ENCODE measurements at regions not wholly inside any gene's neighbourhood (a gene's known extent, or its start where the extent isn't known, plus 50 kb on each side); places are given as distances from the start of the nearest gene placed in this dataset.

GRCh38 chr6:113636357-113636824 is 220.8 kb upstream of the MARCKS start:
- Mint-ChIP-seq H3K4me1 (ENCODE audit: low read depth) (peaks cover 4% of the 10 kb centered on the region), H3K9me3 (no peaks in the 10 kb centered on the region), H3K27me3 (ENCODE audit: low read depth) (no peaks in the 10 kb centered on the region), H3K4me3 (no peak overlapping the region), H3K27ac (no peak overlapping the region), H3K36me3 (ENCODE audit: low read depth) (no peaks in the 10 kb centered on the region)

GRCh38 chr6:113640051-113640450 is 217.1 kb upstream of the MARCKS start:
- Mint-ChIP-seq H3K4me3 (no peak overlapping the region), H3K4me1 (ENCODE audit: low read depth) (no peaks in the 10 kb centered on the region), H3K9me3 (no peaks in the 10 kb centered on the region), H3K27ac (no peak overlapping the region), H3K27me3 (ENCODE audit: low read depth) (no peaks in the 10 kb centered on the region), H3K36me3 (ENCODE audit: low read depth) (no peaks in the 10 kb centered on the region)

- no peaks in the 10 kb centered on the region for H3K36me3 Mint-ChIP-seq (ENCODE audit: low read depth)
- no peaks in the 10 kb centered on the region for H3K27me3 Mint-ChIP-seq (ENCODE audit: low read depth)
- H3K27ac Mint-ChIP-seq, result no peak overlapping the region
- no peaks in the 10 kb centered on the region for H3K4me1 Mint-ChIP-seq (ENCODE audit: low read depth)
- H3K4me3 Mint-ChIP-seq, result no peak overlapping the region
- no peaks in the 10 kb centered on the region for H3K9me3 Mint-ChIP-seq
Measured at GRCh38 chr6:113642001-113642713, 215.0 kb upstream of the MARCKS start.

- Mint-ChIP-seq H3K27me3 (ENCODE audit: low read depth) (no peaks in the 10 kb centered on the region), H3K4me1 (ENCODE audit: low read depth) (no peaks in the 10 kb centered on the region), H3K4me3 (no peak overlapping the region), H3K36me3 (ENCODE audit: low read depth) (no peaks in the 10 kb centered on the region), H3K27ac (no peak overlapping the region), H3K9me3 (no peaks in the 10 kb centered on the region)
Measured at GRCh38 chr6:113642714-113643406, 214.3 kb upstream of the MARCKS start.

- Mint-ChIP-seq H3K36me3 (ENCODE audit: low read depth) (no peaks in the 10 kb centered on the region), H3K27ac (no peak overlapping the region), H3K27me3 (ENCODE audit: low read depth) (no peaks in the 10 kb centered on the region), H3K9me3 (no peaks in the 10 kb centered on the region), H3K4me3 (no peak overlapping the region), H3K4me1 (ENCODE audit: low read depth) (no peaks in the 10 kb centered on the region)
Measured at GRCh38 chr6:113643407-113643770, 213.8 kb upstream of the MARCKS start.

GRCh38 chr6:113644861-113645575 is 212.1 kb upstream of the MARCKS start:
- H3K27me3 Mint-ChIP-seq (ENCODE audit: low read depth), result no peaks in the 10 kb centered on the region
- H3K9me3 Mint-ChIP-seq, result no peaks in the 10 kb centered on the region
- no peaks in the 10 kb centered on the region for H3K36me3 Mint-ChIP-seq (ENCODE audit: low read depth)
- H3K4me3 Mint-ChIP-seq, result no peak overlapping the region
- H3K4me1 Mint-ChIP-seq (ENCODE audit: low read depth), result no peaks in the 10 kb centered on the region
- H3K27ac Mint-ChIP-seq, result no peak overlapping the region

GRCh38 chr6:113645576-113645970 is 211.6 kb upstream of the MARCKS start:
- no peaks in the 10 kb centered on the region for H3K9me3 Mint-ChIP-seq
- H3K36me3 Mint-ChIP-seq (ENCODE audit: low read depth), result no peaks in the 10 kb centered on the region
- no peak overlapping the region for H3K27ac Mint-ChIP-seq
- H3K27me3 Mint-ChIP-seq (ENCODE audit: low read depth), result no peaks in the 10 kb centered on the region
- H3K4me3 Mint-ChIP-seq, result no peak overlapping the region
- no peaks in the 10 kb centered on the region for H3K4me1 Mint-ChIP-seq (ENCODE audit: low read depth)

GRCh38 chr6:113645986-113646385 is 211.2 kb upstream of the MARCKS start:
- Mint-ChIP-seq H3K4me3 (no peak overlapping the region), H3K36me3 (ENCODE audit: low read depth) (no peaks in the 10 kb centered on the region), H3K9me3 (no peaks in the 10 kb centered on the region), H3K27ac (no peak overlapping the region), H3K27me3 (ENCODE audit: low read depth) (no peaks in the 10 kb centered on the region), H3K4me1 (ENCODE audit: low read depth) (no peaks in the 10 kb centered on the region)

GRCh38 chr6:113646701-113647100 is 210.4 kb upstream of the MARCKS start:
- Mint-ChIP-seq H3K4me1 (ENCODE audit: low read depth) (no peaks in the 10 kb centered on the region), H3K27ac (no peak overlapping the region), H3K4me3 (no peak overlapping the region), H3K27me3 (ENCODE audit: low read depth) (no peaks in the 10 kb centered on the region), H3K9me3 (no peaks in the 10 kb centered on the region), H3K36me3 (ENCODE audit: low read depth) (no peaks in the 10 kb centered on the region)

GRCh38 chr6:113647143-113647889 is 209.8 kb upstream of the MARCKS start:
- H3K27me3 Mint-ChIP-seq (ENCODE audit: low read depth), result no peaks in the 10 kb centered on the region
- no peaks in the 10 kb centered on the region for H3K9me3 Mint-ChIP-seq
- no peak overlapping the region for H3K4me3 Mint-ChIP-seq
- no peaks in the 10 kb centered on the region for H3K36me3 Mint-ChIP-seq (ENCODE audit: low read depth)
- no peaks in the 10 kb centered on the region for H3K4me1 Mint-ChIP-seq (ENCODE audit: low read depth)
- H3K27ac Mint-ChIP-seq, result no peak overlapping the region

- Mint-ChIP-seq H3K27ac (no peak overlapping the region), H3K27me3 (ENCODE audit: low read depth) (no peaks in the 10 kb centered on the region), H3K36me3 (ENCODE audit: low read depth) (no peaks in the 10 kb centered on the region), H3K4me1 (ENCODE audit: low read depth) (no peaks in the 10 kb centered on the region), H3K4me3 (no peak overlapping the region), H3K9me3 (no peaks in the 10 kb centered on the region)
Measured at GRCh38 chr6:113648698-113649097, 208.4 kb upstream of the MARCKS start.

- Mint-ChIP-seq H3K36me3 (ENCODE audit: low read depth) (no peaks in the 10 kb centered on the region), H3K4me3 (no peak overlapping the region), H3K27ac (no peak overlapping the region), H3K4me1 (ENCODE audit: low read depth) (no peaks in the 10 kb centered on the region), H3K9me3 (no peaks in the 10 kb centered on the region), H3K27me3 (ENCODE audit: low read depth) (no peaks in the 10 kb centered on the region)
Measured at GRCh38 chr6:113649276-113649675, 207.9 kb upstream of the MARCKS start.

GRCh38 chr6:113649880-113650609 is 207.1 kb upstream of the MARCKS start:
- H3K27ac Mint-ChIP-seq, result no peak overlapping the region
- no peaks in the 10 kb centered on the region for H3K27me3 Mint-ChIP-seq (ENCODE audit: low read depth)
- no peaks in the 10 kb centered on the region for H3K4me1 Mint-ChIP-seq (ENCODE audit: low read depth)
- H3K36me3 Mint-ChIP-seq (ENCODE audit: low read depth), result no peaks in the 10 kb centered on the region
- H3K9me3 Mint-ChIP-seq, result no peaks in the 10 kb centered on the region
- H3K4me3 Mint-ChIP-seq, result no peak overlapping the region

- H3K4me3 Mint-ChIP-seq, result no peak overlapping the region
- H3K27ac Mint-ChIP-seq, result no peak overlapping the region
- H3K4me1 Mint-ChIP-seq (ENCODE audit: low read depth), result no peaks in the 10 kb centered on the region
- H3K9me3 Mint-ChIP-seq, result no peaks in the 10 kb centered on the region
- H3K27me3 Mint-ChIP-seq (ENCODE audit: low read depth), result no peaks in the 10 kb centered on the region
- H3K36me3 Mint-ChIP-seq (ENCODE audit: low read depth), result no peaks in the 10 kb centered on the region
Measured at GRCh38 chr6:113650610-113650979, 206.6 kb upstream of the MARCKS start.

Measured in T-helper 1 cell treated with Interleukin-12 subunit alpha and Interleukin-12 subunit beta and Interleukin-4 antibody, amounts not matched to agents 30 μg/mL and 1 μg/mL, for 36 hours (primary cell).